ENCODE measurements at regions not wholly inside any gene's neighbourhood (a gene's known extent, or its start where the extent isn't known, plus 50 kb on each side); places are given as distances from the start of the nearest gene placed in this dataset.

DNA sequence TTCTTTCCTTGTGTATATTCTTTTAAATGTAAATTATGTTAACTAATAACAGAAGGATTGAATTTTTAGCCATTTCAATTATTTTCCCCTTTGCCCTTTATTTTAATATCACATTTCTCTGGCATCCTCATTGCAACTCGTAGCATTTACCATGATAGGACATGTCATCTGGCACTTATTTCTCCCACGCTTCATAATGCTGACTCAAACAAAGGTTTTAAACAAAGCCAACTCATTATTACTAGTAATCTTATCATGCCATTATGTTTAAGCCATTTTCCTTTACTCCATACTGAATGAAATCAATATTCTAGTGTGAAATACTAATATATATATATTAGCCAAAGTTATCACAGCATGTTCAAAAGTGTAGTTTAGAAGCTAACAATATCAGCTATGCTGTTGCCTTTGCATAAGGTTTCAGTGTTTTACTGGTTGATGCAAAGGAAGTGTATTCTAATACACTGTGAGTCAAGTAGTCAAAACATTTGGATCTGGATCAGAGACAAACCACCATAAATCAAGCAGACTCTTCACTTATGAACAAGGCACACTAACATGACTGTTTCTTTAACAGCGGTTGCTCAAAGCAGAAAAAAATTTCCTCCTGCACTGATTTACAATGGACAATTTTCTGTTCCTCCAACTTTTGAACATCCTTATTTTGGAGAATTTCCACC lies 281.6 kb downstream of the SLC7A11 start:
- TF ChIP-seq, protein P1, sequence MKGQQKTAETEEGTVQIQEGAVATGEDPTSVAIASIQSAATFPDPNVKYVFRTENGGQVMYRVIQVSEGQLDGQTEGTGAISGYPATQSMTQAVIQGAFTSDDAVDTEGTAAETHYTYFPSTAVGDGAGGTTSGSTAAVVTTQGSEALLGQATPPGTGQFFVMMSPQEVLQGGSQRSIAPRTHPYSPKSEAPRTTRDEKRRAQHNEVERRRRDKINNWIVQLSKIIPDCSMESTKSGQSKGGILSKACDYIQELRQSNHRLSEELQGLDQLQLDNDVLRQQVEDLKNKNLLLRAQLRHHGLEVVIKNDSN (IDR thresholded peaks at IDR 0.05; ENCODE audit: borderline replicate concordance, low read depth) = no peak
- TF ChIP-seq, protein P2, sequence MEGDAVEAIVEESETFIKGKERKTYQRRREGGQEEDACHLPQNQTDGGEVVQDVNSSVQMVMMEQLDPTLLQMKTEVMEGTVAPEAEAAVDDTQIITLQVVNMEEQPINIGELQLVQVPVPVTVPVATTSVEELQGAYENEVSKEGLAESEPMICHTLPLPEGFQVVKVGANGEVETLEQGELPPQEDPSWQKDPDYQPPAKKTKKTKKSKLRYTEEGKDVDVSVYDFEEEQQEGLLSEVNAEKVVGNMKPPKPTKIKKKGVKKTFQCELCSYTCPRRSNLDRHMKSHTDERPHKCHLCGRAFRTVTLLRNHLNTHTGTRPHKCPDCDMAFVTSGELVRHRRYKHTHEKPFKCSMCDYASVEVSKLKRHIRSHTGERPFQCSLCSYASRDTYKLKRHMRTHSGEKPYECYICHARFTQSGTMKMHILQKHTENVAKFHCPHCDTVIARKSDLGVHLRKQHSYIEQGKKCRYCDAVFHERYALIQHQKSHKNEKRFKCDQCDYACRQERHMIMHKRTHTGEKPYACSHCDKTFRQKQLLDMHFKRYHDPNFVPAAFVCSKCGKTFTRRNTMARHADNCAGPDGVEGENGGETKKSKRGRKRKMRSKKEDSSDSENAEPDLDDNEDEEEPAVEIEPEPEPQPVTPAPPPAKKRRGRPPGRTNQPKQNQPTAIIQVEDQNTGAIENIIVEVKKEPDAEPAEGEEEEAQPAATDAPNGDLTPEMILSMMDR (IDR thresholded peaks at IDR 0.05) = no peak
- TF ChIP-seq, protein P3, sequence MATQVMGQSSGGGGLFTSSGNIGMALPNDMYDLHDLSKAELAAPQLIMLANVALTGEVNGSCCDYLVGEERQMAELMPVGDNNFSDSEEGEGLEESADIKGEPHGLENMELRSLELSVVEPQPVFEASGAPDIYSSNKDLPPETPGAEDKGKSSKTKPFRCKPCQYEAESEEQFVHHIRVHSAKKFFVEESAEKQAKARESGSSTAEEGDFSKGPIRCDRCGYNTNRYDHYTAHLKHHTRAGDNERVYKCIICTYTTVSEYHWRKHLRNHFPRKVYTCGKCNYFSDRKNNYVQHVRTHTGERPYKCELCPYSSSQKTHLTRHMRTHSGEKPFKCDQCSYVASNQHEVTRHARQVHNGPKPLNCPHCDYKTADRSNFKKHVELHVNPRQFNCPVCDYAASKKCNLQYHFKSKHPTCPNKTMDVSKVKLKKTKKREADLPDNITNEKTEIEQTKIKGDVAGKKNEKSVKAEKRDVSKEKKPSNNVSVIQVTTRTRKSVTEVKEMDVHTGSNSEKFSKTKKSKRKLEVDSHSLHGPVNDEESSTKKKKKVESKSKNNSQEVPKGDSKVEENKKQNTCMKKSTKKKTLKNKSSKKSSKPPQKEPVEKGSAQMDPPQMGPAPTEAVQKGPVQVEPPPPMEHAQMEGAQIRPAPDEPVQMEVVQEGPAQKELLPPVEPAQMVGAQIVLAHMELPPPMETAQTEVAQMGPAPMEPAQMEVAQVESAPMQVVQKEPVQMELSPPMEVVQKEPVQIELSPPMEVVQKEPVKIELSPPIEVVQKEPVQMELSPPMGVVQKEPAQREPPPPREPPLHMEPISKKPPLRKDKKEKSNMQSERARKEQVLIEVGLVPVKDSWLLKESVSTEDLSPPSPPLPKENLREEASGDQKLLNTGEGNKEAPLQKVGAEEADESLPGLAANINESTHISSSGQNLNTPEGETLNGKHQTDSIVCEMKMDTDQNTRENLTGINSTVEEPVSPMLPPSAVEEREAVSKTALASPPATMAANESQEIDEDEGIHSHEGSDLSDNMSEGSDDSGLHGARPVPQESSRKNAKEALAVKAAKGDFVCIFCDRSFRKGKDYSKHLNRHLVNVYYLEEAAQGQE (IDR thresholded peaks at IDR 0.05; ENCODE audit: low read depth, low read length) = no peak
- TF ChIP-seq NFIC (IDR thresholded peaks at IDR 0.05; ENCODE audit: borderline replicate concordance) = peak; percentile 66
- TF ChIP-seq SIN3A (IDR thresholded peaks at IDR 0.05; ENCODE audit: borderline replicate concordance, low read depth, low read length) = no peak
- TF ChIP-seq YY1 (IDR thresholded peaks at IDR 0.05; ENCODE audit: low read depth) = no peak
- no peak for TF ChIP-seq NRF1 (IDR thresholded peaks at IDR 0.05; ENCODE audit: low read depth, low read length)
- TF ChIP-seq, protein P4, sequence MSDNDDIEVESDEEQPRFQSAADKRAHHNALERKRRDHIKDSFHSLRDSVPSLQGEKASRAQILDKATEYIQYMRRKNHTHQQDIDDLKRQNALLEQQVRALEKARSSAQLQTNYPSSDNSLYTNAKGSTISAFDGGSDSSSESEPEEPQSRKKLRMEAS (IDR thresholded peaks at IDR 0.05; ENCODE audit: low read depth) = 0 out of 2 replicates have a peak, but pooled peaks have one; percentile 15
- TF ChIP-seq RAD21 (IDR thresholded peaks at IDR 0.05; ENCODE audit: low read length) = no peak
- no peak for TF ChIP-seq EP300 (IDR thresholded peaks at IDR 0.05; ENCODE audit: borderline replicate concordance in 1 of 2, low read depth in 1 of 2, low read length in 1 of 2)
- TF ChIP-seq, protein P5, sequence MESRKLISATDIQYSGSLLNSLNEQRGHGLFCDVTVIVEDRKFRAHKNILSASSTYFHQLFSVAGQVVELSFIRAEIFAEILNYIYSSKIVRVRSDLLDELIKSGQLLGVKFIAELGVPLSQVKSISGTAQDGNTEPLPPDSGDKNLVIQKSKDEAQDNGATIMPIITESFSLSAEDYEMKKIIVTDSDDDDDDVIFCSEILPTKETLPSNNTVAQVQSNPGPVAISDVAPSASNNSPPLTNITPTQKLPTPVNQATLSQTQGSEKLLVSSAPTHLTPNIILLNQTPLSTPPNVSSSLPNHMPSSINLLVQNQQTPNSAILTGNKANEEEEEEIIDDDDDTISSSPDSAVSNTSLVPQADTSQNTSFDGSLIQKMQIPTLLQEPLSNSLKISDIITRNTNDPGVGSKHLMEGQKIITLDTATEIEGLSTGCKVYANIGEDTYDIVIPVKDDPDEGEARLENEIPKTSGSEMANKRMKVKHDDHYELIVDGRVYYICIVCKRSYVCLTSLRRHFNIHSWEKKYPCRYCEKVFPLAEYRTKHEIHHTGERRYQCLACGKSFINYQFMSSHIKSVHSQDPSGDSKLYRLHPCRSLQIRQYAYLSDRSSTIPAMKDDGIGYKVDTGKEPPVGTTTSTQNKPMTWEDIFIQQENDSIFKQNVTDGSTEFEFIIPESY (IDR thresholded peaks at IDR 0.05; ENCODE audit: borderline replicate concordance, low read depth) = no peak
- no peak for TF ChIP-seq SMC3 (IDR thresholded peaks at IDR 0.05; ENCODE audit: low read depth, low read length)
- TF ChIP-seq RCOR1 (IDR thresholded peaks at IDR 0.05; ENCODE audit: low read length) = no peak
